PC-3 (cell line): ENCODE measurements at regions not wholly inside any gene's neighbourhood (a gene's known extent, or its start where the extent isn't known, plus 50 kb on each side); places are given as distances from the start of the nearest gene placed in this dataset.

ENCODE experiments used
- EZH2phosphoT487 ChIP-seq: fragments of 300-600 bp; sonication (generic); IDR thresholded peaks from 2 replicates; pipeline ENCODE4 v1.6.1; 2018; ENCODE audit warnings: mild to moderate bottlenecking, antibody characterized with exemption, low read length, borderline replicate concordance
- TF ChIP-seq, protein P1 (sequence below): fragments of 300-600 bp; sonication (generic); conservative IDR thresholded peaks from 2 replicates; pipeline ENCODE4 v1.5.1; 2017; ENCODE audit warnings: antibody characterized with exemption, low read depth, mild to moderate bottlenecking, low read length

DNA sequence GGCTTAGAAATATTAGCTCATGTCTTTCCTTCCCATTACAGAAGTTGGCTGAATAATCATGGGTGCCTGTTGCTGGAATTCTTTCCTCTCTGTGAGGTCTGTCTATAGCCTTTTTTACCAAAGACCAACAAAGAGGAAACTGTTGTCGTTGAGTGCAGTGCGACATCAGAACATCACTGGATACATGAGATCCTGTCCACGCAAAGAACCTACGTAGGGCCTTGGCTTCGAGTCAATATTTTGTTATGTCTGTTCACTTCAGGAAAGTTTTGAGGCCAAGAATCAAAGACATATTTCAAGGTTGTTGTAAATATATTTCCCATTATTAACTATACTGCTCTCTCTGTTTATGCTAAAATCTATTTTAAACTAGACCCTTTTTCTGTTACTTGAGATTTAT lies 101.5 kb upstream of the IL12A start:
- TF ChIP-seq, protein P1, sequence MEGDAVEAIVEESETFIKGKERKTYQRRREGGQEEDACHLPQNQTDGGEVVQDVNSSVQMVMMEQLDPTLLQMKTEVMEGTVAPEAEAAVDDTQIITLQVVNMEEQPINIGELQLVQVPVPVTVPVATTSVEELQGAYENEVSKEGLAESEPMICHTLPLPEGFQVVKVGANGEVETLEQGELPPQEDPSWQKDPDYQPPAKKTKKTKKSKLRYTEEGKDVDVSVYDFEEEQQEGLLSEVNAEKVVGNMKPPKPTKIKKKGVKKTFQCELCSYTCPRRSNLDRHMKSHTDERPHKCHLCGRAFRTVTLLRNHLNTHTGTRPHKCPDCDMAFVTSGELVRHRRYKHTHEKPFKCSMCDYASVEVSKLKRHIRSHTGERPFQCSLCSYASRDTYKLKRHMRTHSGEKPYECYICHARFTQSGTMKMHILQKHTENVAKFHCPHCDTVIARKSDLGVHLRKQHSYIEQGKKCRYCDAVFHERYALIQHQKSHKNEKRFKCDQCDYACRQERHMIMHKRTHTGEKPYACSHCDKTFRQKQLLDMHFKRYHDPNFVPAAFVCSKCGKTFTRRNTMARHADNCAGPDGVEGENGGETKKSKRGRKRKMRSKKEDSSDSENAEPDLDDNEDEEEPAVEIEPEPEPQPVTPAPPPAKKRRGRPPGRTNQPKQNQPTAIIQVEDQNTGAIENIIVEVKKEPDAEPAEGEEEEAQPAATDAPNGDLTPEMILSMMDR: no peak
- TF ChIP-seq EZH2phosphoT487: no peak
